GM23338 (cell line): ENCODE measurements at regions not wholly inside any gene's neighbourhood (a gene's known extent, or its start where the extent isn't known, plus 50 kb on each side); places are given as distances from the start of the nearest gene placed in this dataset.

Experiments used
- CREB1 ChIP-seq: fragments of 250-450 bp; sonication (Bioruptor Pico); IDR thresholded peaks from 2 replicates; pipeline ENCODE4 v1.5.0; 2020; ENCODE audit warnings: low read depth, mild to moderate bottlenecking, moderate library complexity
- EZH2 ChIP-seq: fragments of 200-600 bp; sonication (generic); IDR thresholded peaks from one replicate; pipeline ENCODE4 v1.8.0; 2017; ENCODE audit warnings: antibody characterized with exemption, mild to moderate bottlenecking, low read depth; ENCODE audit not compliant: unreplicated experiment
- EZH2phosphoT487 ChIP-seq: fragments of 200-600 bp; sonication (generic); IDR thresholded peaks from one replicate; pipeline ENCODE4 v1.8.1; 2018; ENCODE audit warnings: antibody characterized with exemption; ENCODE audit not compliant: unreplicated experiment
- JUNB ChIP-seq: IDR thresholded peaks from one replicate; pipeline ENCODE4 v1.6.1; 2016; ENCODE audit warnings: antibody characterized with exemption; ENCODE audit not compliant: unreplicated experiment
- NANOG ChIP-seq: IDR thresholded peaks from 2 replicates; pipeline ENCODE4 v1.6.1; 2016; ENCODE audit warnings: antibody characterized with exemption, borderline replicate concordance
- POLR2AphosphoS5 ChIP-seq: IDR thresholded peaks from 2 replicates; pipeline ENCODE4 v1.6.1; 2016; ENCODE audit warnings: antibody characterized with exemption, low read depth
- STAT1 ChIP-seq: IDR thresholded peaks from one replicate; pipeline ENCODE4 v1.6.1; 2016; ENCODE audit warnings: antibody characterized with exemption; ENCODE audit not compliant: unreplicated experiment
- ZNF114 ChIP-seq: fragments of 250-450 bp; sonication (Bioruptor Pico); IDR thresholded peaks from 2 replicates; pipeline ENCODE4 v1.5.0; 2020; ENCODE audit warnings: mild to moderate bottlenecking, moderate library complexity
- ZNF331 ChIP-seq: fragments of 250-450 bp; sonication (Bioruptor Pico); IDR thresholded peaks from 2 replicates; pipeline ENCODE4 v1.5.0; 2020; ENCODE audit warnings: low read depth, mild to moderate bottlenecking, moderate library complexity
- TF ChIP-seq, protein P1 (sequence below), 2 experiments: fragments of 200-600 bp in 1 of 2; sonication (generic) in 1 of 2; conservative IDR thresholded peaks; 2 replicates each; pipeline versions ENCODE4 v1.5.1 to v1.6.1; 2016 to 2017; ENCODE audit warnings: antibody characterized with exemption in 2 of 2, low read depth in 2 of 2, mild to moderate bottlenecking in 2 of 2, moderate library complexity in 1 of 2
- TF ChIP-seq, protein P2 (sequence below): IDR thresholded peaks from 2 replicates; pipeline ENCODE4 v1.6.1; 2016; ENCODE audit warnings: antibody characterized with exemption
- TF ChIP-seq, protein P3 (sequence below): IDR thresholded peaks from one replicate; pipeline ENCODE4 v1.6.1; 2018; ENCODE audit warnings: antibody characterized with exemption; ENCODE audit not compliant: unreplicated experiment
- TF ChIP-seq, protein P4 (sequence below): fragments of 250-450 bp; sonication (Bioruptor Pico); IDR thresholded peaks from 2 replicates; pipeline ENCODE4 v1.5.0; 2020; ENCODE audit warnings: mild to moderate bottlenecking, moderate library complexity

DNA sequence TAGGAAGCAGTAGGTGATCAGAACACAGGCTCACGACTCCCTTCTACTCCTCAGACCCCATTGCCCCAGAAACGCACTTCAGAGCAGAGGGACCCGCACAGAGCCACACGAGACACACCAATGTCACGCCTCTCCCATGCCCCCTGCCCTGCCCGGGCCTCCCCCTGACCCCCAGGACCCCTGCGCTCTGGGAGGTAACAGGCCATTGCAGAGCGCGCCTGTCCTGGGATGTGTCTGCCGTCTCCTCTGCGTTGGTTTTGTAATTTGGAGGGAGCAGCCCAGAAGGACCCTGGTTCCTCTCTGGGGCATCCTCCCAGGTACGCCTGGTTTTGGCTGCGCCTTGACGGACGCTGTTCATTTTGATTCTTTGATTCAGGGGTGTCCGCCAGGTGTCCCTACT is 85.4 kb downstream of the UNCX start:
- TF ChIP-seq, protein P1, sequence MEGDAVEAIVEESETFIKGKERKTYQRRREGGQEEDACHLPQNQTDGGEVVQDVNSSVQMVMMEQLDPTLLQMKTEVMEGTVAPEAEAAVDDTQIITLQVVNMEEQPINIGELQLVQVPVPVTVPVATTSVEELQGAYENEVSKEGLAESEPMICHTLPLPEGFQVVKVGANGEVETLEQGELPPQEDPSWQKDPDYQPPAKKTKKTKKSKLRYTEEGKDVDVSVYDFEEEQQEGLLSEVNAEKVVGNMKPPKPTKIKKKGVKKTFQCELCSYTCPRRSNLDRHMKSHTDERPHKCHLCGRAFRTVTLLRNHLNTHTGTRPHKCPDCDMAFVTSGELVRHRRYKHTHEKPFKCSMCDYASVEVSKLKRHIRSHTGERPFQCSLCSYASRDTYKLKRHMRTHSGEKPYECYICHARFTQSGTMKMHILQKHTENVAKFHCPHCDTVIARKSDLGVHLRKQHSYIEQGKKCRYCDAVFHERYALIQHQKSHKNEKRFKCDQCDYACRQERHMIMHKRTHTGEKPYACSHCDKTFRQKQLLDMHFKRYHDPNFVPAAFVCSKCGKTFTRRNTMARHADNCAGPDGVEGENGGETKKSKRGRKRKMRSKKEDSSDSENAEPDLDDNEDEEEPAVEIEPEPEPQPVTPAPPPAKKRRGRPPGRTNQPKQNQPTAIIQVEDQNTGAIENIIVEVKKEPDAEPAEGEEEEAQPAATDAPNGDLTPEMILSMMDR (conservative IDR thresholded peaks at IDR 0.05; ENCODE audit: low read depth in 2 of 2): no peak
- TF ChIP-seq EZH2phosphoT487 (no peak), POLR2AphosphoS5 (no peak), STAT1 (no peak), ZNF331 (CRISPR knock-in tag) (no peak), ZNF114 (CRISPR knock-in tag) (no peak), CREB1 (CRISPR knock-in tag) (no peak), EZH2 (no peak), JUNB (no peak), NANOG (no peak)
- TF ChIP-seq, protein P2, sequence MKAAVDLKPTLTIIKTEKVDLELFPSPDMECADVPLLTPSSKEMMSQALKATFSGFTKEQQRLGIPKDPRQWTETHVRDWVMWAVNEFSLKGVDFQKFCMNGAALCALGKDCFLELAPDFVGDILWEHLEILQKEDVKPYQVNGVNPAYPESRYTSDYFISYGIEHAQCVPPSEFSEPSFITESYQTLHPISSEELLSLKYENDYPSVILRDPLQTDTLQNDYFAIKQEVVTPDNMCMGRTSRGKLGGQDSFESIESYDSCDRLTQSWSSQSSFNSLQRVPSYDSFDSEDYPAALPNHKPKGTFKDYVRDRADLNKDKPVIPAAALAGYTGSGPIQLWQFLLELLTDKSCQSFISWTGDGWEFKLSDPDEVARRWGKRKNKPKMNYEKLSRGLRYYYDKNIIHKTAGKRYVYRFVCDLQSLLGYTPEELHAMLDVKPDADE: no peak
- TF ChIP-seq, protein P3, sequence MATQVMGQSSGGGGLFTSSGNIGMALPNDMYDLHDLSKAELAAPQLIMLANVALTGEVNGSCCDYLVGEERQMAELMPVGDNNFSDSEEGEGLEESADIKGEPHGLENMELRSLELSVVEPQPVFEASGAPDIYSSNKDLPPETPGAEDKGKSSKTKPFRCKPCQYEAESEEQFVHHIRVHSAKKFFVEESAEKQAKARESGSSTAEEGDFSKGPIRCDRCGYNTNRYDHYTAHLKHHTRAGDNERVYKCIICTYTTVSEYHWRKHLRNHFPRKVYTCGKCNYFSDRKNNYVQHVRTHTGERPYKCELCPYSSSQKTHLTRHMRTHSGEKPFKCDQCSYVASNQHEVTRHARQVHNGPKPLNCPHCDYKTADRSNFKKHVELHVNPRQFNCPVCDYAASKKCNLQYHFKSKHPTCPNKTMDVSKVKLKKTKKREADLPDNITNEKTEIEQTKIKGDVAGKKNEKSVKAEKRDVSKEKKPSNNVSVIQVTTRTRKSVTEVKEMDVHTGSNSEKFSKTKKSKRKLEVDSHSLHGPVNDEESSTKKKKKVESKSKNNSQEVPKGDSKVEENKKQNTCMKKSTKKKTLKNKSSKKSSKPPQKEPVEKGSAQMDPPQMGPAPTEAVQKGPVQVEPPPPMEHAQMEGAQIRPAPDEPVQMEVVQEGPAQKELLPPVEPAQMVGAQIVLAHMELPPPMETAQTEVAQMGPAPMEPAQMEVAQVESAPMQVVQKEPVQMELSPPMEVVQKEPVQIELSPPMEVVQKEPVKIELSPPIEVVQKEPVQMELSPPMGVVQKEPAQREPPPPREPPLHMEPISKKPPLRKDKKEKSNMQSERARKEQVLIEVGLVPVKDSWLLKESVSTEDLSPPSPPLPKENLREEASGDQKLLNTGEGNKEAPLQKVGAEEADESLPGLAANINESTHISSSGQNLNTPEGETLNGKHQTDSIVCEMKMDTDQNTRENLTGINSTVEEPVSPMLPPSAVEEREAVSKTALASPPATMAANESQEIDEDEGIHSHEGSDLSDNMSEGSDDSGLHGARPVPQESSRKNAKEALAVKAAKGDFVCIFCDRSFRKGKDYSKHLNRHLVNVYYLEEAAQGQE: no peak
- TF ChIP-seq, protein P4, sequence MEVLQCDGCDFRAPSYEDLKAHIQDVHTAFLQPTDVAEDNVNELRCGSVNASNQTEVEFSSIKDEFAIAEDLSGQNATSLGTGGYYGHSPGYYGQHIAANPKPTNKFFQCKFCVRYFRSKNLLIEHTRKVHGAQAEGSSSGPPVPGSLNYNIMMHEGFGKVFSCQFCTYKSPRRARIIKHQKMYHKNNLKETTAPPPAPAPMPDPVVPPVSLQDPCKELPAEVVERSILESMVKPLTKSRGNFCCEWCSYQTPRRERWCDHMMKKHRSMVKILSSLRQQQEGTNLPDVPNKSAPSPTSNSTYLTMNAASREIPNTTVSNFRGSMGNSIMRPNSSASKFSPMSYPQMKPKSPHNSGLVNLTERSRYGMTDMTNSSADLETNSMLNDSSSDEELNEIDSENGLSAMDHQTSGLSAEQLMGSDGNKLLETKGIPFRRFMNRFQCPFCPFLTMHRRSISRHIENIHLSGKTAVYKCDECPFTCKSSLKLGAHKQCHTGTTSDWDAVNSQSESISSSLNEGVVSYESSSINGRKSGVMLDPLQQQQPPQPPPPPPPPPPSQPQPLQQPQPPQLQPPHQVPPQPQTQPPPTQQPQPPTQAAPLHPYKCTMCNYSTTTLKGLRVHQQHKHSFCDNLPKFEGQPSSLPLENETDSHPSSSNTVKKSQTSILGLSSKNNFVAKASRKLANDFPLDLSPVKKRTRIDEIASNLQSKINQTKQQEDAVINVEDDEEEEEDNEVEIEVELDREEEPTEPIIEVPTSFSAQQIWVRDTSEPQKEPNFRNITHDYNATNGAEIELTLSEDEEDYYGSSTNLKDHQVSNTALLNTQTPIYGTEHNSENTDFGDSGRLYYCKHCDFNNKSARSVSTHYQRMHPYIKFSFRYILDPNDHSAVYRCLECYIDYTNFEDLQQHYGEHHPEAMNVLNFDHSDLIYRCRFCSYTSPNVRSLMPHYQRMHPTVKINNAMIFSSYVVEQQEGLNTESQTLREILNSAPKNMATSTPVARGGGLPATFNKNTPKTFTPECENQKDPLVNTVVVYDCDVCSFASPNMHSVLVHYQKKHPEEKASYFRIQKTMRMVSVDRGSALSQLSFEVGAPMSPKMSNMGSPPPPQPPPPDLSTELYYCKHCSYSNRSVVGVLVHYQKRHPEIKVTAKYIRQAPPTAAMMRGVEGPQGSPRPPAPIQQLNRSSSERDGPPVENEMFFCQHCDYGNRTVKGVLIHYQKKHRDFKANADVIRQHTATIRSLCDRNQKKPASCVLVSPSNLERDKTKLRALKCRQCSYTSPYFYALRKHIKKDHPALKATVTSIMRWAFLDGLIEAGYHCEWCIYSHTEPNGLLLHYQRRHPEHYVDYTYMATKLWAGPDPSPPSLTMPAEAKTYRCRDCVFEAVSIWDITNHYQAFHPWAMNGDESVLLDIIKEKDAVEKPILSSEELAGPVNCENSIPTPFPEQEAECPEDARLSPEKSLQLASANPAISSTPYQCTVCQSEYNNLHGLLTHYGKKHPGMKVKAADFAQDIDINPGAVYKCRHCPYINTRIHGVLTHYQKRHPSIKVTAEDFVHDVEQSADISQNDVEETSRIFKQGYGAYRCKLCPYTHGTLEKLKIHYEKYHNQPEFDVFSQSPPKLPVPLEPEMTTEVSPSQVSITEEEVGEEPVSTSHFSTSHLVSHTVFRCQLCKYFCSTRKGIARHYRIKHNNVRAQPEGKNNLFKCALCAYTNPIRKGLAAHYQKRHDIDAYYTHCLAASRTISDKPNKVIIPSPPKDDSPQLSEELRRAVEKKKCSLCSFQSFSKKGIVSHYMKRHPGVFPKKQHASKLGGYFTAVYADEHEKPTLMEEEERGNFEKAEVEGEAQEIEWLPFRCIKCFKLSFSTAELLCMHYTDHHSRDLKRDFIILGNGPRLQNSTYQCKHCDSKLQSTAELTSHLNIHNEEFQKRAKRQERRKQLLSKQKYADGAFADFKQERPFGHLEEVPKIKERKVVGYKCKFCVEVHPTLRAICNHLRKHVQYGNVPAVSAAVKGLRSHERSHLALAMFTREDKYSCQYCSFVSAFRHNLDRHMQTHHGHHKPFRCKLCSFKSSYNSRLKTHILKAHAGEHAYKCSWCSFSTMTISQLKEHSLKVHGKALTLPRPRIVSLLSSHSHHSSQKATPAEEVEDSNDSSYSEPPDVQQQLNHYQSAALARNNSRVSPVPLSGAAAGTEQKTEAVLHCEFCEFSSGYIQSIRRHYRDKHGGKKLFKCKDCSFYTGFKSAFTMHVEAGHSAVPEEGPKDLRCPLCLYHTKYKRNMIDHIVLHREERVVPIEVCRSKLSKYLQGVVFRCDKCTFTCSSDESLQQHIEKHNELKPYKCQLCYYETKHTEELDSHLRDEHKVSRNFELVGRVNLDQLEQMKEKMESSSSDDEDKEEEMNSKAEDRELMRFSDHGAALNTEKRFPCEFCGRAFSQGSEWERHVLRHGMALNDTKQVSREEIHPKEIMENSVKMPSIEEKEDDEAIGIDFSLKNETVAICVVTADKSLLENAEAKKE (CRISPR knock-in tag): no peak
